Adrenal gland (tissue), 9 donors: ENCODE measurements at regions not wholly inside any gene's neighbourhood (a gene's known extent, or its start where the extent isn't known, plus 50 kb on each side); places are given as distances from the start of the nearest gene placed in this dataset.

Experiments used
- DNase-seq, 7 donors: peaks; one replicate each; pipeline ENCODE4 v3.0.0-alpha.2; 2019 to 2020
- H3K27ac ChIP-seq, 5 donors: fragments of 200-600 bp; sonication (generic) in 4 of 5; 1 replicate in 3 of 5; 2 replicates in 2 of 5; pipeline versions ENCODE4 v1.5.1 to v1.8.0; 2016 to 2020; ENCODE audit warnings: mild to moderate bottlenecking in 1 of 5
- H3K27me3 ChIP-seq: fragments of 200-600 bp; 2 replicates; pipeline ENCODE4 v1.8.0; 2021
- H3K36me3 ChIP-seq, 2 donors: fragments of 200-600 bp; replicated peaks in 1 of 2; 1 replicate in 1 of 2; 2 replicates in 1 of 2; pipeline versions ENCODE4 v1.5.1 to v1.8.0; 2018 to 2022
- H3K4me1 ChIP-seq, 2 donors: fragments of 200-600 bp; replicated peaks in 1 of 2; 1 replicate in 1 of 2; 2 replicates in 1 of 2; pipeline versions ENCODE4 v1.5.1 to v1.8.0; 2018 to 2021
- H3K4me3 ChIP-seq, 4 donors: fragments of 200-600 bp; sonication (generic) in 3 of 4; one replicate each; pipeline ENCODE4 v1.5.1; 2016 to 2018
- H3K9me3 ChIP-seq, 3 donors: fragments of 200-600 bp; sonication (generic) in 1 of 3; replicated peaks in 1 of 3; 1 replicate in 2 of 3; 2 replicates in 1 of 3; pipeline versions ENCODE4 v1.5.1 to v1.8.0; 2016 to 2021
- CTCF ChIP-seq, 6 experiments: fragments of 450-650 bp in 4 of 6; fragments of 200-600 bp in 2 of 6; sonication (generic) in 1 of 6; IDR thresholded peaks; 1 replicate in 5 of 6; 2 replicates in 1 of 6; pipeline versions ENCODE4 v1.5.1 to v1.8.0; 2016 to 2021; ENCODE audit warnings: antibody characterized with exemption in 6 of 6, mild to moderate bottlenecking in 2 of 6, moderate library complexity in 1 of 6
- POLR2A ChIP-seq, 2 donors: fragments of 450-650 bp; IDR thresholded peaks; one replicate each; pipeline ENCODE4 v1.6.1; 2017; ENCODE audit warnings: antibody characterized with exemption in 2 of 2, mild to moderate bottlenecking in 2 of 2, moderate library complexity in 1 of 2
- WGBS, 4 donors: extraction: QIAGEN DNeasy Blood & Tissue Kit in 2 of 4; methylation state at CpG; one replicate each; pipeline versions ENCODE4 v1.1.5 to v1.1.7; 2013 to 2017; 5-methylcytosine and 5-hydroxymethylcytosine counted together
- intact Hi-C, 2 donors: fragments of 100-400 bp; cut with DNase I; formaldehyde crosslinking; loops; one replicate each; pipeline versions ENCODE4 v1.14.1 to v1.15.0; 2022 to 2023
- donor health status: healthy with polysubstance abuse.
- donor health status: Bipolar disorder and iron deficiency.
- donor health status: DM: yes; HTN: yes; CAD: no.
- donor health status: DM: no; HTN: no; CAD: no.
- donor health status: DM: no; HTN: no; CAD: no.

DNA sequence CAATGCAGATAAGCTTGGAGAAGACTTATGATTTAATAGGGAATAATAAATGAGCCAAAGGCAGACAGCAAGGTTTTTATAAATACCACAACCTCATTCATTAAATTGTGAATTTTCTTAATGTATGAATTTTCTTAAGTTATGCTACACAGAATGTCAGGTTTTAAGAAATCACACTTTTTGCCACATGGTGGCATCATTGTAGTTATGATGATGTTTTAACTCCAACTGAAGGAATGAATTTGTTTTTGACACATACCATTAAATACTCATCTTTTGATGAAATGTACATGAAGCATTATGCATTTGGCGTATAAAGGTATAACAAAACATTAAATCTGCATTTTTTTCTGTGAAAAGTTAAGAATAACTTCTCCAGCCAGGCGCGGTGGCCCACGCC, 524.1 kb upstream of the FBXO33 start:
- 87 to 95% (median 91%) methylated on average over 4 of the region's 4 CpGs for WGBS, 4 donors
- intact Hi-C loops: no loop called here
- no peak for DNase-seq
- no peak overlapping the region for H3K27ac ChIP-seq
- H3K9me3 ChIP-seq: peaks cover 0 to 4% (median 0%) of the 10 kb centered on the region in 3 donors
- H3K4me3 ChIP-seq: no peak overlapping the region
- no peaks in the 10 kb centered on the region for H3K27me3 ChIP-seq
- no peaks in the 10 kb centered on the region for H3K4me1 ChIP-seq
- H3K36me3 ChIP-seq: no peaks in the 10 kb centered on the region
- TF ChIP-seq POLR2A (IDR thresholded peaks at IDR 0.05): no peak
- TF ChIP-seq CTCF (IDR thresholded peaks at IDR 0.05): no peak

- Histone ChIP-seq H3K4me1 (no peaks in the 10 kb centered on the region), H3K9me3 (peaks cover 0 to 4% (median 0%) of the 10 kb centered on the region in 3 donors), H3K36me3 (no peaks in the 10 kb centered on the region), H3K4me3 (no peak overlapping the region), H3K27ac (no peak overlapping the region), H3K27me3 (no peaks in the 10 kb centered on the region)
- intact Hi-C loops: no loop called here
- WGBS, 4 donors: 73 to 86% (median 80%) methylated on average over 2 of the region's 2 CpGs
- no peak for TF ChIP-seq POLR2A (IDR thresholded peaks at IDR 0.05)
- no peak for TF ChIP-seq CTCF (IDR thresholded peaks at IDR 0.05)
- DNase-seq: no peak
Observed at GRCh38 chr14:39948235-39948634, 516.0 kb upstream of the FBXO33 start.

- no peak for DNase-seq
- WGBS, 4 donors: 63 to 74% (median 66%) methylated on average over 2 of the region's 2 CpGs
- no peaks in the 10 kb centered on the region for H3K9me3 ChIP-seq
- H3K27me3 ChIP-seq: no peaks in the 10 kb centered on the region
- TF ChIP-seq POLR2A (IDR thresholded peaks at IDR 0.05) (no peak), CTCF (IDR thresholded peaks at IDR 0.05) (no peak)
- no peaks in the 10 kb centered on the region for H3K4me1 ChIP-seq
- no peak overlapping the region for H3K4me3 ChIP-seq
- no peaks in the 10 kb centered on the region for H3K36me3 ChIP-seq
- intact Hi-C loops: no loop called here
- H3K27ac ChIP-seq: no peak overlapping the region
Observed at GRCh38 chr14:39946807-39947206, 514.6 kb upstream of the FBXO33 start.

DNA sequence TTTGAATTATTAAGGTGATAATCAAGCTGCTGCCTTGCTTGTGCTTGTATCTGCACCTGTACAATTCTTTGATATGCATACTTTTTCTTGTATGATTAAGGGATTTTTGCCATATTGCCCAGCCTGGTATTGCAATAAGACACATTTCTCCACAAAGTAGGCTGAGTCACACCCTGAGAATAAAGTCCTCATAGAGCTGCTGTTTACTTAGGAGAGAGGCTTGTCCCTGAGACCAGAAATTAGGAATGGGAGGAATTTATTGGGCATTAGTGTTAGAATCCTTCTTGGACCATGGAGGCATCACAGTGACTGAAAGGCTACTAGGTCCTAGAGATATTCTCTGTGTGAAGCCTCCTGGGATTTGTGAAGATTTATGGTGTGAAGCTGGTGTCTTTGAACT, 506.8 kb upstream of the FBXO33 start:
- Histone ChIP-seq H3K27ac (no peak overlapping the region), H3K9me3 (no peaks in the 10 kb centered on the region), H3K4me3 (no peak overlapping the region), H3K27me3 (no peaks in the 10 kb centered on the region), H3K4me1 (no peaks in the 10 kb centered on the region), H3K36me3 (no peaks in the 10 kb centered on the region)
- TF ChIP-seq CTCF (IDR thresholded peaks at IDR 0.05) (no peak), POLR2A (IDR thresholded peaks at IDR 0.05) (no peak)
- intact Hi-C loops: no loop called here
- DNase-seq: no peak
